GM19351 (cell line): ENCODE measurements at regions not wholly inside any gene's neighbourhood (a gene's known extent, or its start where the extent isn't known, plus 50 kb on each side); places are given as distances from the start of the nearest gene placed in this dataset.
"Not testable (repeated sequence)": the region's sequence is repeated elsewhere in the genome, so short reads cannot be mapped to it uniquely, and the experiment has no call there.

ENCODE experiments used
- ATAC-seq: cut with Tn5 transposase; IDR thresholded peaks from one replicate; pipeline ENCODE4 v1.9.1; 2021; ENCODE audit warnings: mild to moderate bottlenecking, moderate library complexity; ENCODE audit not compliant: unreplicated experiment

DNA sequence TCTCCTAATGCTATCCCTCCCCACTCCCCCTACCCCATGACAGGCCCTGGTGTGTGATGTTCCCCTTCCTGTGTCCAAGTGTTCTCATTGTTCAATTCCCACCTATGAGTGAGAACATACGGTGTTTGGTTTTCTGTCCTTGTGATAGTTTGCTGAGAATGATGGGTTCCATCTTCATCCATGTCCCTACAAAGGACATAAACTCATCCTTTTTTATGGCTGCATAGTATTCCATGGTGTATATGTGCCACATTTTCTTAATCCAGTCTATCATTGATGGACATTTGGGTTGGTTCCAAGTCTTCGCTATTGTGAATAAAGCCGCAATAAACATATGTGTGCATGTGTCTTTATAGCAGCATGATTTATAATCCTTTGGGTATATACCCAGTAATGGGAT, 227.5 kb upstream of the PRDM1 start:
- ATAC-seq = not testable (repeated sequence)

DNA sequence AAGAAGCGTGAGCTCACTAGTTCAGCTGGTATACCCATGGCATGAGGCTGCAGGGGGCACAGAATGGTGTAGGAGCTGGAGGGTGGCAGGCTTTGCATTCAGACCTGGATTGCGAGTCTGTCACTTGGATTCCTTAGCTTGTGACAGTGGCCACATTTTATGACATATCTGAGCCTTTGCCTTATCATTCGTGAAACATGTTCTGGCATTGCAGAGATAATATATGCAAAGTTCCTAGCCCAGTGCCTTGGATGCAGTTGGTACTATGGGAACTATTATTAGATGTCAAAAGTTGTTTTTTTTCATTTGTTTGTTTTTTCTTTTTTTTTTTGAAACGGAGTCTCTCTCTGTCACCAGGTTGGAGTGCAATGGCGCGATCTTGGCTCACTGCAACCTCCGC, 230.7 kb upstream of the PRDM1 start:
- ATAC-seq = no peak

DNA sequence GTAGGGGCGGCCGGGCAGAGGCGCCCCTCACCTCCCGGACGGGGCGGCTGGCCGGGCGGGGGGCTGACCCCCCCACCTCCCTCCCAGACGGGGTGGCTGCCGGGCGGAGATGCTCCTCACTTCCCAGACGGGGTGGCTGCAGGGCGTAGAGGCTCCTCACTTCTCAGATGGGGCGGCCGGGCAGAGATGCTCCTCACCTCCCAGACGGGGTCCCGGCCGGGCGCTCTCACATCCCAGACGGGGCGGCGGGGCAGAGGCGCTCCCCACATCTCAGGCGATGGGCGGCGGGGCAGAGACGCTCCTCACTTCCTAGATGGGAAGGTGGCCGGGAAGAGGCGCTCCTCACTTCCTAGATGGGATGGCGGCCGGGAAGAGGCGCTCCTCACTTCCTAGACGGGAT, 232.2 kb upstream of the PRDM1 start:
- ATAC-seq = not testable (repeated sequence)

DNA sequence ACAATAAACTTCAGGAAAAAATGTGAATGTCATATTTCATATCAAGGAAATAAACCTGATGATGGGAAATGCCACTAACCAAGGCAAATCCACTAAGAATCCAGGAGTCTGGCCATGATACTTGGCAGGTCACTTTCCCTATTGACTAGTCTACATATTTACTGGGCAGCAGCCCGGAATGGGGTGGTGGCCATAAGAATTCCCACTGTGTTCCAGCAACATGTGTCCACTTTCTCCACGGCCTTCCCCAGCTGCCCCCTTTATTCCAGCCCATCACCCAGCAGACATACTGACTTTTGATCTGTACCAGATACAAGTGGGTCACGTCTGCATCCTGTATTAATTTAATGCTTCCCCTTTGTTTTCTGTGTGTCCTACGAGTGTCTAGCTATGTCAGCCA, 234.5 kb upstream of the PRDM1 start:
- no peak for ATAC-seq

DNA sequence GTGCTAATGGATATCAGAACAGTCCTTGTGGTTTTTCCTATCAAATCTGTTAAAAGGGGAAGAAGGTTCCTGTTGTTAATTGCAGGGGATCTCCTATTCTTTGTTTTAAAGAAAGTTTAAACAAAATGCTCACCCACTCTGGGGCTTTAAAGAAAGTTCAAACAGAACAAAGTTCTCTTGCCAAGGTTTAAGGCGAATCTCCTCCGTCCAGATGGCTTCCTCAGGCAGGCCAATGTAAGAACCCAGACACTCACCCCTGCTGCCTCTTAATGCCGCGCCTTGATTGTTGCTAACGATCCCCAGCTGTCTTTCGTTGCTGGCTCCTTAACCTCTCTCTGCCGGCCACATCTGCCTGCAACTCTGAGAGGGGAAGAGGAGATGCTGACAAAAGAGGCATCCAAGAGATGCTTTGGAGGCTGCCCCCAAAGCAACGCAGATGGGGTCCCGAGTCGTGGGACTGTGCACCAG, 235.0 kb upstream of the PRDM1 start:
- no peak for ATAC-seq

DNA sequence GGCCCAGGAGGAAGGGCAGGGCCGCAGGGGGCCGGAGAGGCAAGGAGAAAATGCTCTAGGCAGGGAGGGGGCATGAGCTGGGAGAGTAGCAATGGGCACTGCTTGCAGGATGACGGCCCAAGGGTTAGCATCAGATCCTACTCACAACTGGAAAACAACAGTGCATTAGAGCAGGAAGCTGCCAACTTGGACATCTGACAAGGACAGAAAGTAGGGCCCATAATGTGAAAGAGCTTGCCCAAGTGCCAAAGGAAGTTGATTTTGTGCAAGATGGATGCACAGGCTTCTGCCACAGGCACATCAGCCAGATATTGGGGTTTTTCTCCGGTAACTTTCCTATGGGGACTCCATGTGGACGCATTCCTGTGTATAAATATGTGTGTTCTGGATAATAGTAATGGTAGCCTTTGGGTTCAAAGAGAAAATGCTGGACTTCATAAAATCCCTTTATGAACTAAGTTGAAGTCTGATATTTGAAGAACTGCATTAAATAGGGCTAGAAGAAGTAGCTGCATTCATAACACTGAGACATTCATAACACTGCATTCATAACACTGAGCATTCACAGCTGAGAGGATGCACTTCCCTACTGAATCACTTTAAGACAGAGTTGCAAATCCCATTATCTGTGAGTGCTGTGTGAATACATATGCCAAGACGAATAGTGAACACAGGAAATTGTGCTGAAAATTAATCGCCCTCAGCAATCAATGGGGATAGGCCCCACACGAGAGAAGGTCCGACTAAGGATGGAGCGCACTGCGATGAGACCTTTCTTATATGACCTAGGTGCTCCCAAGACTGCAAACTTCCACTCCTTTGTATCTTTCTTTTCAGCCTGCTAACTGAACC, 235.6 kb upstream of the PRDM1 start:
- ATAC-seq = no peak

DNA sequence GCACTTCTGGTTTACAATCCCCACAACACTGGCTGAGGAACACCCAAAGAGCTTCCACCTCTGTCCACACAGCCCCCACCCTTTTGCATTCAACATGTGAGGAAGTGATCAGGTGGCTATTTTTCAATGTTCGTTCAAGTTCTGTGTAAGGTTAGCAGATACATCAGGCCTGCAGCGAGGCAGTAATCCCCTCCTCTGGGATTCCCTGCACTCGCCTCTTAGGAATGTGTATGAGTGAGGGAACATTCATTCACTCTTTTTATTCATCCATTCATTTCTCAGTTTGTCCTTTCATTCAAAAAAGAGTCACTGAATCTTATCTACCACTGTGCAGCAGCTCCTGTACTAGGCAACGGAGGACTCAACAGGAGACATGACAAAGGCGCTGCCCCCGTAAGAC, 236.4 kb upstream of the PRDM1 start:
- ATAC-seq = no peak

DNA sequence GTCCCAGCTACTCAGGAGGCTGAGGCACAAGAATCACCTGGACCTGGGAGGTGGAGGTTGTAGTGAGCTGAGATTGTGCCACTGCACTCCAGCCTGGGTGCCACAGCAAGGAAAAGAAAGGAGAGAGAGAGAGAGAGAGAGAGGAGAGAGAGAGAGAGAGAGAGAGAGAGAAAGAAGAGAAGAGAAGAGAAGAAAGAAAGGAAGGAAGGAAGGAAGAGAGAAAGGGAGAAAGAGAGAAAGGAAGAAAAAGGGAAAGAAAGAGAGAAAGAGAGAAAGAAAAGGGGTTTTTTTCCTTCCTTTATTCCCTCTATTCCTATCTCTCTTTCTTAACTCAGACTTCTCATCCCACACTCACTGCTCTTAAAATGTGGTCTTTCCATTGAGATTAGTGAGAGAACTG, 238.7 kb upstream of the PRDM1 start:
- ATAC-seq = no peak

DNA sequence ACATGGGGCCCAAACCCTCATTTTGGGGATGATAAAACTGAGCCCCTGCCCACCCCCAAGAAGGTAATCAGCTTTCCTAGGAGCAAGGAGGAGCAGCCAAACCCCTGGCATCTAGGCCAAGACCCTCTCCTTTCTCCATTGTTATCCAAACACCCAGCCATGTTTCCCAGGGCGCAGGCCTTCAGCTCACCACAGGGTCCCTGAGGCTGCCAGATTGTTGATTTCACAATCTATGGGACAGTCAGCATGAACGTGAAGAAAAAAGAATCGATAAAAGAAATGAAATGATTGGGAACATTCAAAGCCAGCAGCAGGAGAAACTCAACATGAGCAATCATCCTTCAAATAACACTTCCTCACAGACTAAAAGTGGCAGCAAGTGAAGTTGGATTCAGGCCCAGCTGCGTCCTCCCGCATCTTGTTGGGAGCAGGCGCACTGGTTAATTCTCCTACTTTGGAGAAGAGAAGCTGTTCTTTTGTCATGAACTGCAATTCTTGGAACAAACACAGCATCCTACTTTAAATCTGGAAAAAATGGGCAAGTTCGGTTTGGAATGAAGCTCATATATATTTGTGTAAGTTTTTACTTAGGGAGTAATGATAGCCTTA, 241.8 kb upstream of the PRDM1 start:
- ATAC-seq = no peak

DNA sequence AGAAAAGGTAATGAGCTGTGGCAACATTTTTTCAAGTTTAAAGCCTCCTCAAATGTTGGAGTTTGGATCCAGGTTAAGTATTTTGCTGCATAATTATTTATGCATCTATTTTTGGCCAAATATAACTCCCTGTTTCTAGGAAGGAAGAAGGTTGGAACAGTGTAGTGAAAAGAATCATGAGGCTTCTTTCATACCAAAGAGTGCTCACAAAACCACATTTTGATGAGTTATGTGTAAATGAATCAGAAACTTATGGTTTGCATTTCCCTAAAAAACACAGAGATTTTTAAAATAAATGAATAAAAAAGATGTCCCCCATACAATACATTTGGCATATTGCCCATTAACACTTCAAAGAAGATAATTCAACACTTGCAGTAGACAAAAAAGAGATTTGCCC, 246.9 kb upstream of the PRDM1 start:
- ATAC-seq = no peak

DNA sequence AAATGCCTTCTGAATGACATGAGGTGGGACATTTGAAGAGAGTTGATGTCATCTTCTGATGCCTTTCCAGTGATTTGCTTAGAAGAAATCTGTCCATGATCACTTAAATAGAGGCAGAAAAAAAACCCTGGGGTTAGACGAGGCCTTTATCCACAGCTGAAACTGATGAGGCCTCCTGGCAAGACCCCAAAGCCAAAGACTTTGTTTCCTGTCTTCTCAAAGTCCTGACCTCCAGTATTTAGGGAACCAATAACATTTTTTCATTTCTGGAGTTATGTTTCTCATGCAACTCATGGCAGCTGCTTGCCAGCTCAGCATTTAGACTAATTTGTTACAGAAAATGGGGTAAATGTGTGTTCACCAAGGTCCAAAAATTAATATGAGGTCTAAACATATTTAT, 248.0 kb upstream of the PRDM1 start:
- no peak for ATAC-seq

DNA sequence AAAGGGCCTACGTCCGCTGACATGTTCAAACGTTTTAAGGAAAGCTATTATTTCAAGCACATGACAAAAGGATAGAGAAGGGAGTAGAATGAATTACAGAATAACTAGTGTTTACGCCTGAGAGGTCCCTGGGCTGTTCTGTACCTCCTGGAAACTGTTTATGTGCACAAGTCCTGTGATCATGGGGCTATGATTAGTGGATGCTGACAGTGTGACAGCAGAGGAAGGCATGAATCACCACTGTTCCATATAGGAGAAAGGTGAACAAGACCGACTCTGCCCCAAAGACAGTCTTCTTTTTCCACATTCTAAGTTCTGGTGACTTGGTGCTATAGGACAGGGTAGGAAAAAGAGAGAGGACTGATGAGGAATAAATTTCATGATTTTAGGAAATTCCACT, 249.2 kb upstream of the PRDM1 start:
- ATAC-seq = no peak

DNA sequence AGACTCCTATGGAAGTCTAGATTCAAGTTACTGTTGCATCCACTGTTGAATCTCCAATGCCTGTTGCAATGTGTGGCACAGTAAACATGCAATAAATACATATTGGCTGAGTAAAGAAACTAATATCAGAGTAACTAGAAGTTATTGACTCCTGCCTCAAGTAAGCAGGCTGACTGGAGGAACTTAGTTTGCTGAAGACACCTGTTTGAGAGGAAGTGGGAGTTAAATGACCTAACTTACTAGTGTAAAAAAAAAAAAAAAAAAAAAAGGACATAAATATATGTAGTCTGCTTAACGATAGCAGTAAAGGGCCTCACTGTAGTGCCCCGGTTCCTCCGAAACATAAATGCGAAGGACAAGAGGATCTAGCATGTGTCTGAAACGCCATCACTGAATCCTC, 249.8 kb upstream of the PRDM1 start:
- no peak for ATAC-seq

DNA sequence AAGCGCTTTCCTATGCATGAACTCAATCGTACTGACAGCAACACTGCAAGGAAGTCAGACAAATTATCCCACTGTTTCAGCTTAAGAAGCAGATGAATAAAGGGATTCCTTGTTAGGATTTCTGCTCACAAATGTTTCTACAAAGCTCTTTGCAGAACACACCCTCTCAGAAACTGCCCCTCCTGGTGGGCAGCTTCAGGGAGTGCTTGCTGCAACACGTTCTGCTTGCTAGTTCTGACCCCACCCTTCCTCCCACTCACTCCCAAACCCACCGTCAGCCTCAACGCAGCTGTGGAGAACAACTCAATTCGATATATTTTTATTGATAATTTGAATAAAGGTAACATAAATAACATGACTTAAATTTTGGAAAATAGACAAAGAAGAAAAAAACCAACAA, 250.8 kb upstream of the PRDM1 start:
- no peak for ATAC-seq

DNA sequence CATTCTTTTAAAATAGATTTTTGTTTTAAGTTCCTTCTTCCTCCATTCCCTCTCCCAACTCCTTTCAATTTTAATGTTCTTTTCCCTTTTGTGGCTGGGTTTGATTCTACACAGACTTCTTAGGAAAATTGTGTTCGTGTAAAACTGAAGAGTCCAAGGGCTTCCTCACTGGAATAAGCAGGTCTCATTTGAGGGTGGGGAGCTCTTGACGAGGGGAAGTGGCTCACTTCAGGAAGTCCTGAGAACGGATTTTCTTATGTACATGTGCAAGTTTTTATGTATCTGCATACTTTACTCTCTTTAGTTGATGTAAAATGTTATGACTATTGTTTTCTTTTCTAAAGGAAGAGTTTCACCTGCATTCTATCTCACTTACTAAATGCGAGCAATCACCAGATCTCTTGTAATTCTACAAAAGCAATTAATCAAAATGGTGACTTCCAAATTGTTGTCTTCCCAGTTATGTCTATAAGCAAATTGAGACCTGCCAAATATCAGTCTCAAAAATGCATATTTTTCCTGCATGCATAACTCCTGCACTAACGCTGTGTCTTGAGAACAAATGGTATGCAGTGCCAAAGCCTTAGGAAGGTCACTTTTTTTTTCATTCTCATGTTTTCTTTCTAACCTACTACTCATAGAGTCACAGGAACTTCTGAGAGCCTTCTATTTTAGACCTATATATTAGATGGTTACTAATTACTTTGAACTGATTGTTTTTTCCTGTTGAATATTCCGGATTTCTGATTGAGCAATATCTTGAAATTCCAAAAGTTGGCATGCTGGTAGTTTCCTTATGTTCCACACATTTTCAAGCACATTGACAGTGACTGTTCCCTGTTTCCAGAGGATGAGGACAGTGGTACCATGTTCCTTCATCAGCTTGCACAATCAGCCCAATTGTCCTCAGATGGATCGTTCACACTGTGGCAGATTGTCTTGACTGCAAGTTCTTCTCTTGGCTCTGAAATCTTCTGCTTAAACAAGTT, 251.9 kb upstream of the PRDM1 start:
- ATAC-seq = no peak

DNA sequence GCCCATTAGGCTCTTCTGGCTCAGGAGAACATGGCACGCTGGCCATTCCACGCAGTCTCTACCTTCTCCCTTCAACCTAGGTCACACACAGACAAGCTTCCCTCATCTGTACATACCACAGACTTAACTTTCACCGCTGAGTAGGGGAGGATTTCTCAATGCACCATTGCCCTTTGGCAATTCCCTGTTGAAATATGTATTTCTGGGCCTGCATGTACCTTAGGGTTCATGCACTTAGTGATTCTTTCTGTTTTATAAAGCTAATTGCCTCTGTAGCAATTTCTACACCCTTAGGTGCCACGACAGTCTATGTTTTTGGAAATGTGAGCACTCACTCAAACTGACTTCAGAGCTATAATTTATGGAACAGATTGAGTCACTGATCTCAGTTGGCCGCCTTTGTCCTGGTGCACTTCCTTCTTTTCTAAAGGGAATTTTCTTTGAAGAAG, 253.8 kb upstream of the PRDM1 start:
- no peak for ATAC-seq

DNA sequence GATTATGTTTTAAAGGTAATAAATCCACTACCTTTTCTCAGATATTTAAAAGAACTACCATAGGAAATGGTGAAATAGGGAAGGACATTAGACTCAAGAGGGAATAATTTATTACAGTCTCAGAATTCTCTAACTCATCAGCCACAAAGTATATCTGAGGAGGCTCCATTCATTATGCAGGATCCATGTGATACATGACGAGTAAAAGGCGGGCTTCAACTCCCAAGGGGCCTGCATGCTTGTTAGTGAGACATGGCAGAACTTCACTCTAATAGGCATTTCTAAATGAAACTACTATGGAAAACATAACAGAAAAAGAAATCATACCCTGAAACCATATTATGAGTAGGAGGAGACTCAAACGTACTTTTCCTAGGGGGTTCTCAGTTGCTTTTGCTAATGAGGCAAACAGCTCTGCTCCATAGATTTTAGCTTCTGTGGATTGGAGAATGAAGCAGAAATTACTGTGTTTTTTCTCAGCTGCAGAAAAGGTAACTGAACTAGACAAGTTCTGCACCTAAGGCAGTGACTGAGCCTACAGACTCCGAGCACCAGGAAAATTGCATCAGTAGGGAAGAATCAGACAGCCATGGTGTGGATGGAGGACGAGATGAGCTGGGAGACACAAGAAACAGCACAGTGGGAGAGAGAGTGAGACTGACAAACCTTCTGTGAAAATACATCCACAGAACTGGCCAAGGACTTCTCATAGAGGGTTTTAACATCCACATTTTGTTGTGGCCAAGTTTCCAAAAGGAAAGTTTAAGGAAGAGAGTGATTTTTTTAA, 254.6 kb upstream of the PRDM1 start:
- no peak for ATAC-seq

DNA sequence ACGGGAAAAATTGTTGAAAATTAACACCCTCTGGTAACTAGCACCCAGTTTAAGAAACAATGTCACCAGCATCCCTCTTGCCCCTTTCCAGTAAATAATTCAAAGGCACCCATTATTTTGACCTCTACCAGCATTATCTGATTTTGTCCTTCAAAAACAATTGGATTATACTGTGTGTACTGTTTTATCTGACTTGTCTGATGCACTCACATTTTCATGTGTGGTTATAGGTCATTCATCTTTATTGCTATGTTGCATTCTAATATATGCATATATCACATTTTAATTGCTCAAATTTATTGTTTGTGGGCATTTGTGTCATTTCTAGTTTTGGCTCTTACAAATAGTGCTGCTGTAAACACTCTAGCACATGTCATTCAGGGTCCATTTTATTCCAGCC, 260.9 kb upstream of the PRDM1 start:
- ATAC-seq = no peak

DNA sequence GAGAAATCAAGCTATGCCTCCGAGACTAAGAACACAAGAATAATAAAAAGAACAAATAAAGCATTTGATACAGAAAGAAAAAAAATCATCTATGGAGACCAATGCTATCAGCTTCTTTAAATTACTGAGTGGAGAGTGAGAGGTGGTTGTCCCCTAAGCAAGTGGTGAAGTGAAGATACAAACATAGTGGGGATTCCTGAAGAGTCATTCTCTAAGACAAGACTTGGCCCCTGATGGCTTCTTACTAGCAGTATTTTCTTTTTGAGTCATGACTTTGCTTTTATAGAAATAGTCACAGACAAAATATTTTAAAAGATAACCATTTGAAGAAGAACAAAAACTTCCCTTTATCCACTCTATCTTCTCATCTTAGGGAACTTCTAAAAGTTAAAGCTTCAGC, 261.4 kb upstream of the PRDM1 start:
- peak; percentile 77 for ATAC-seq

DNA sequence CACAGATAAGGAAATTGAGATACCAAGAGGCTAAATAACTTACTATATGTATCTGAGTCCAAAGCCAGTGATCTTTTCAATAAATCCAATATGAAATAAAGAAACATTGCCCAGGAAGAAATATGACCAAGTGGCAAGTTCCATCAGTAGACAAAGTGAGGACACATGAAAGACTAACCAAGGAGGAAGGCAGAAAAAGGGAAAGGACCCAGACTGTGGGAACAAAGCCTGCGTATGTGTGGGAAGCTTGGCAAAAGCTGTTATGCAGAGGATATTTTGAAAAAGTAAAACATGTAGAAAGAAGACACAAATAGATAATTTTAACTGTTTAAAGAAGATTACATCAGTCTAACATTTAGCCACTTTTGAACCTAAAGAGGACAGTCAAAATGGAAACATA, 264.4 kb upstream of the PRDM1 start:
- no peak for ATAC-seq

DNA sequence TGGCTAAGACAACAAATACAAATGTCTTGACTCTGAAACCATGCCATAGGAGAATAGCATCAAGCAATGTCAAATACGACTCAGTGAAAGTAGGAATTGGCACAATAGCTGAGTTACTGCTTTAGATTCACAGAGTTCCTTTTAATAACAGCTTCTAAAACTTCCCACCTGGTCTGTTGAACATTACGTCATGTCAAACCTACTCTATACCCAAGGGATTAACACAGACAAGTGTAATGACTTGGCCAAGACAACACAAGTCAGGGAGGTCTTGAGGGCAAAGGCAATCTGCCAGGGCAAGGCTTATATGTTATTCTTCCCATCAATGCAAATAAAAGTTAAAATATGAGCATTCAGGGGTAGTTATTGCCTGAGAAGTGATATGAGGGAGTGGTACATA, 265.1 kb upstream of the PRDM1 start:
- no peak for ATAC-seq
